ENCODE measurements at regions not wholly inside any gene's neighbourhood (a gene's known extent, or its start where the extent isn't known, plus 50 kb on each side); places are given as distances from the start of the nearest gene placed in this dataset.

GRCh38 chr7:46296526-46296925, 375.5 kb upstream of the IGFBP3 start:
- H3K27ac Mint-ChIP-seq = no peak overlapping the region
- no peak for ATAC-seq (ENCODE audit: low read depth in 2 of 2)

GRCh38 chr7:46294381-46294780, 373.3 kb upstream of the IGFBP3 start:
- H3K9me3 Mint-ChIP-seq = peaks cover 0 to 19% (median 0%) of the 10 kb centered on the region in 7 donors
- DNase-seq = no peak
- Histone ChIP-seq H3K36me3 (ENCODE audit: control insufficient read depth, insufficient read depth, low read length) (no peaks in the 10 kb centered on the region), H3K4me1 (ENCODE audit: control insufficient read depth, insufficient read depth, low read length, poor library complexity, severe bottlenecking) (no peaks in the 10 kb centered on the region), H3K27me3 (ENCODE audit: control insufficient read depth, insufficient read depth, low read length) (no peaks in the 10 kb centered on the region), H3K4me3 (ENCODE audit: low read depth, low read length) (no peak overlapping the region), H3K9me3 (ENCODE audit: control insufficient read depth in 2 of 2, low read length in 2 of 2) (peaks cover 0 to 3% of the 10 kb centered on the region in 2 experiments), H3K27ac (ENCODE audit: insufficient read depth, low read length, poor library complexity, severe bottlenecking) (no peak overlapping the region)
- H3K36me3 Mint-ChIP-seq = no peaks in the 10 kb centered on the region
- H3K4me3 Mint-ChIP-seq = no peak overlapping the region
- no peak overlapping the region for H3K27ac Mint-ChIP-seq
- no peaks in the 10 kb centered on the region for H3K4me1 Mint-ChIP-seq
- no peak for ATAC-seq (ENCODE audit: low read depth in 2 of 2)
- no peaks in the 10 kb centered on the region for H3K27me3 Mint-ChIP-seq

More at GRCh38 chr7:46296526-46296925, 375.5 kb upstream of the IGFBP3 start:
- H3K27ac ChIP-seq (ENCODE audit: insufficient read depth, low read length, poor library complexity, severe bottlenecking) = no peak overlapping the region
- DNase-seq = no peak
- H3K9me3 ChIP-seq (ENCODE audit: control insufficient read depth in 2 of 2, low read length in 2 of 2) = peaks cover 0 to 3% of the 10 kb centered on the region in 2 experiments
- H3K27me3 Mint-ChIP-seq = no peaks in the 10 kb centered on the region
- H3K27me3 ChIP-seq (ENCODE audit: control insufficient read depth, insufficient read depth, low read length) = no peaks in the 10 kb centered on the region
- peaks cover 0 to 19% (median 1%) of the 10 kb centered on the region in 7 donors for H3K9me3 Mint-ChIP-seq
- H3K4me3 ChIP-seq (ENCODE audit: low read depth, low read length) = no peak overlapping the region
- no peaks in the 10 kb centered on the region for H3K4me1 ChIP-seq (ENCODE audit: control insufficient read depth, insufficient read depth, low read length, poor library complexity, severe bottlenecking)
- no peaks in the 10 kb centered on the region for H3K36me3 Mint-ChIP-seq
- H3K4me3 Mint-ChIP-seq = no peak overlapping the region
- no peaks in the 10 kb centered on the region for H3K4me1 Mint-ChIP-seq
- no peaks in the 10 kb centered on the region for H3K36me3 ChIP-seq (ENCODE audit: control insufficient read depth, insufficient read depth, low read length)

DNA sequence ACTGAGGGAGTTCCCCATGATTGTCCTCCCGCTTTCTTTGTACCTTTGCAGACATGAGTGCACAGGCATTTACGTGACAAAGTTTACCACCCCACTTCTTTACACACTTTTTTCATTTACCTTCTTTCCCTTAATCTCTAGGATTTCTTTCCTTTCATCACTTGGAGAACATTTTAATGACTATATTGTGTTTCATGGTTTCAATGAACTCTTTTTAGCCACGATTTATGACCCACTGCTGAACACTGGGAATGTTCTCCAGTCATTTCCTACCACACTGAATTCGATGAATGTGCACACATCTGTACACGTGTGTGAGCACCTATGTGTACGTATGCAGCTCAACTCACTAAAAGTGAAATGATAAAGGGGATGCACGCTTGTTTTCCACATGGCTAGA, 371.7 kb upstream of the IGFBP3 start:
- H3K9me3 ChIP-seq (ENCODE audit: control insufficient read depth in 2 of 2, low read length in 2 of 2) = peaks cover 0 to 3% of the 10 kb centered on the region in 2 experiments
- Mint-ChIP-seq H3K36me3 (no peaks in the 10 kb centered on the region), H3K27me3 (no peaks in the 10 kb centered on the region), H3K9me3 (peaks cover 0 to 15% (median 0%) of the 10 kb centered on the region in 7 donors), H3K4me1 (no peaks in the 10 kb centered on the region), H3K4me3 (no peak overlapping the region), H3K27ac (no peak overlapping the region)
- no peaks in the 10 kb centered on the region for H3K36me3 ChIP-seq (ENCODE audit: control insufficient read depth, insufficient read depth, low read length)
- DNase-seq (no peak), ATAC-seq (ENCODE audit: low read depth in 2 of 2) (no peak)
- no peaks in the 10 kb centered on the region for H3K4me1 ChIP-seq (ENCODE audit: control insufficient read depth, insufficient read depth, low read length, poor library complexity, severe bottlenecking)
- H3K4me3 ChIP-seq (ENCODE audit: low read depth, low read length) = no peak overlapping the region
- H3K27ac ChIP-seq (ENCODE audit: insufficient read depth, low read length, poor library complexity, severe bottlenecking) = no peak overlapping the region
- H3K27me3 ChIP-seq (ENCODE audit: control insufficient read depth, insufficient read depth, low read length) = no peaks in the 10 kb centered on the region

DNA sequence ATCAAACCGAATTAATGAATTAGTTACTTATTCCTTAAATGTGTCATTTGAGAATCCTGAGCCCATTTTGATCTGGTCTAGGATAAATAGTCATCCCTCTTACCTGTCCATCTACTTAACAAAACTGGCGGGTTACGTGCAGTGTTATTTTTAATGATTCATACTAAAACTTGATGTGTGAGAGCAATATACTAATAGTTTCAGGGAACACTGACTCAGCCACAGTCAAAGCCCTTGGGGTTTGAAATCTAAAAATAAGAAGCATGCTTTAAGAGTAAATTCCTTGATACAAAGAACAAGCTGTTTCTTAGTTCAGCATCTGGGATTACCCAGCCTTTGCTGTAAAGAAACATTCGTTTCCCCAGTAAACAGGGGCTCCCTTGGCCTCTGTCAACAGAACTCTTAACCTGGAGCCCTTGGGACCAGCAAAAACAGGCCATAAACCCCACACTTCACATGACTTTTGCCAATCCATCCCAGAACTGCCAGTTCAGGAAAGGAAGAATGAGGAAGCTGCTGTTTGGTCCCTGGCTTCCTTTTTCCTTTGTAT, 370.6 kb upstream of the IGFBP3 start:
- H3K4me3 Mint-ChIP-seq = no peak overlapping the region
- peaks cover 0 to 7% (median 0%) of the 10 kb centered on the region in 7 donors for H3K9me3 Mint-ChIP-seq
- no peak overlapping the region for H3K27ac Mint-ChIP-seq
- H3K27ac ChIP-seq (ENCODE audit: insufficient read depth, low read length, poor library complexity, severe bottlenecking) = no peak overlapping the region
- H3K36me3 ChIP-seq (ENCODE audit: control insufficient read depth, insufficient read depth, low read length) = no peaks in the 10 kb centered on the region
- H3K4me1 ChIP-seq (ENCODE audit: control insufficient read depth, insufficient read depth, low read length, poor library complexity, severe bottlenecking) = no peaks in the 10 kb centered on the region
- no peaks in the 10 kb centered on the region for H3K9me3 ChIP-seq (ENCODE audit: control insufficient read depth in 2 of 2, low read length in 2 of 2)
- no peaks in the 10 kb centered on the region for H3K27me3 Mint-ChIP-seq
- H3K4me1 Mint-ChIP-seq = no peaks in the 10 kb centered on the region
- H3K27me3 ChIP-seq (ENCODE audit: control insufficient read depth, insufficient read depth, low read length) = no peaks in the 10 kb centered on the region
- H3K4me3 ChIP-seq (ENCODE audit: low read depth, low read length) = no peak overlapping the region
- DNase-seq = no peak
- no peaks in the 10 kb centered on the region for H3K36me3 Mint-ChIP-seq
- ATAC-seq (ENCODE audit: low read depth in 2 of 2) = no peak

DNA sequence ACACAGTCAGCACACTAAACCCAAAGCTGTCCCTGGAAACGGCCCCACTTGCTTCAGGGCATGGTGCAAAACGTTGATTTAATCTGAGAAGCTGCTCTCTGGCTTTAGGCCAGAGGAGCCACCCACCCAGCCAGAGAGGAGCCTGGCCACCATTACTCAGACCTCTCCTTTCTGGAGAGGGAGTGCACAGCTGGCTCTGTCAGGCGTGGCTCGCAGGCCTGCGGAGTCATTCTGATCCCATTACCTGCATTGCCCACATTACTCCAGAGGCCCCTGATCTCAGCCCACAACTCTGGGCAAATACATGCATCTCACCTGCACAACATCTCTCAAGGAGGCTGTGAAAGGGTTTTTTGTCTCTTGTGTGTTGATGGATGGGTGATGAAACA, 370.0 kb upstream of the IGFBP3 start:
- Histone ChIP-seq H3K27ac (ENCODE audit: insufficient read depth, low read length, poor library complexity, severe bottlenecking) (no peak overlapping the region), H3K4me3 (ENCODE audit: low read depth, low read length) (no peak overlapping the region), H3K36me3 (ENCODE audit: control insufficient read depth, insufficient read depth, low read length) (no peaks in the 10 kb centered on the region), H3K9me3 (ENCODE audit: control insufficient read depth in 2 of 2, low read length in 2 of 2) (no peaks in the 10 kb centered on the region), H3K27me3 (ENCODE audit: control insufficient read depth, insufficient read depth, low read length) (no peaks in the 10 kb centered on the region), H3K4me1 (ENCODE audit: control insufficient read depth, insufficient read depth, low read length, poor library complexity, severe bottlenecking) (no peaks in the 10 kb centered on the region)
- no peaks in the 10 kb centered on the region for H3K27me3 Mint-ChIP-seq
- H3K9me3 Mint-ChIP-seq = peaks cover 0 to 4% (median 0%) of the 10 kb centered on the region in 7 donors
- ATAC-seq (ENCODE audit: low read depth in 2 of 2) (no peak), DNase-seq (no peak)
- H3K36me3 Mint-ChIP-seq = no peaks in the 10 kb centered on the region
- H3K4me1 Mint-ChIP-seq = no peaks in the 10 kb centered on the region
- H3K27ac Mint-ChIP-seq = no peak overlapping the region
- no peak overlapping the region for H3K4me3 Mint-ChIP-seq

GRCh38 chr7:46290374-46291049, 369.4 kb upstream of the IGFBP3 start:
- no peak overlapping the region for H3K27ac Mint-ChIP-seq
- no peak overlapping the region for H3K4me3 Mint-ChIP-seq
- H3K27me3 Mint-ChIP-seq = no peaks in the 10 kb centered on the region
- Histone ChIP-seq H3K27me3 (ENCODE audit: control insufficient read depth, insufficient read depth, low read length) (no peaks in the 10 kb centered on the region), H3K9me3 (ENCODE audit: control insufficient read depth in 2 of 2, low read length in 2 of 2) (no peaks in the 10 kb centered on the region), H3K27ac (ENCODE audit: insufficient read depth, low read length, poor library complexity, severe bottlenecking) (no peak overlapping the region), H3K4me1 (ENCODE audit: control insufficient read depth, insufficient read depth, low read length, poor library complexity, severe bottlenecking) (no peaks in the 10 kb centered on the region), H3K36me3 (ENCODE audit: control insufficient read depth, insufficient read depth, low read length) (no peaks in the 10 kb centered on the region), H3K4me3 (ENCODE audit: low read depth, low read length) (no peak overlapping the region)
- H3K4me1 Mint-ChIP-seq = no peaks in the 10 kb centered on the region
- no peaks in the 10 kb centered on the region for H3K36me3 Mint-ChIP-seq
- DNase-seq (no peak), ATAC-seq (ENCODE audit: low read depth in 2 of 2) (no peak)
- peaks cover 0 to 4% (median 0%) of the 10 kb centered on the region in 7 donors for H3K9me3 Mint-ChIP-seq

DNA sequence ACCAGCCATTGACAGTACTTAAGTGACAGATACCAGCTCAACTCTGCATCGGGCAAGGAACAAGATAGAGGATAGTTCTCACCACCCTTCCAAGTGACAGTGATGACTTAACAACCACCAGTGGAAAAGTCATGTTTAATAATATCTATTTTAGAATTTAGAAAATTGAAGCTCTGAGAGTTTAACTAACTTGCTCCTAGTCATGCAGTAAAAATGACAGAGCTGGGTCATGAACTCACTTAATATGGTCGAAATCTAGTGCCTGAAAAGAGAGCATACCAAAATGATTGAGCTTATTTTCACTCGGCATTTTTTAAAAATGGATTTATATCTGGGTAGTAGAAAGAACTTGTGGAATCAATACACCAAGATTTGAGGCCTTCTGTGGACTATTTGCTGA, 367.8 kb upstream of the IGFBP3 start:
- H3K9me3 Mint-ChIP-seq = peaks cover 0 to 6% (median 0%) of the 10 kb centered on the region in 7 donors
- H3K27ac Mint-ChIP-seq = no peak overlapping the region
- no peaks in the 10 kb centered on the region for H3K4me1 Mint-ChIP-seq
- Histone ChIP-seq H3K9me3 (ENCODE audit: control insufficient read depth in 2 of 2, low read length in 2 of 2) (no peaks in the 10 kb centered on the region), H3K27ac (ENCODE audit: insufficient read depth, low read length, poor library complexity, severe bottlenecking) (no peak overlapping the region), H3K4me3 (ENCODE audit: low read depth, low read length) (no peak overlapping the region), H3K4me1 (ENCODE audit: control insufficient read depth, insufficient read depth, low read length, poor library complexity, severe bottlenecking) (no peaks in the 10 kb centered on the region), H3K27me3 (ENCODE audit: control insufficient read depth, insufficient read depth, low read length) (no peaks in the 10 kb centered on the region), H3K36me3 (ENCODE audit: control insufficient read depth, insufficient read depth, low read length) (no peaks in the 10 kb centered on the region)
- DNase-seq (no peak), ATAC-seq (ENCODE audit: low read depth in 2 of 2) (no peak)
- H3K4me3 Mint-ChIP-seq = no peak overlapping the region
- no peaks in the 10 kb centered on the region for H3K36me3 Mint-ChIP-seq
- no peaks in the 10 kb centered on the region for H3K27me3 Mint-ChIP-seq

- no peaks in the 10 kb centered on the region for H3K4me1 ChIP-seq (ENCODE audit: control insufficient read depth, insufficient read depth, low read length, poor library complexity, severe bottlenecking)
- H3K4me3 ChIP-seq (ENCODE audit: low read depth, low read length) = no peak overlapping the region
- DNase-seq (no peak), ATAC-seq (ENCODE audit: low read depth in 2 of 2) (no peak)
- H3K4me1 Mint-ChIP-seq = no peaks in the 10 kb centered on the region
- H3K27ac Mint-ChIP-seq = no peak overlapping the region
- H3K27ac ChIP-seq (ENCODE audit: insufficient read depth, low read length, poor library complexity, severe bottlenecking) = no peak overlapping the region
- H3K36me3 ChIP-seq (ENCODE audit: control insufficient read depth, insufficient read depth, low read length) = no peaks in the 10 kb centered on the region
- H3K27me3 ChIP-seq (ENCODE audit: control insufficient read depth, insufficient read depth, low read length) = no peaks in the 10 kb centered on the region
- H3K36me3 Mint-ChIP-seq = no peaks in the 10 kb centered on the region
- H3K9me3 ChIP-seq (ENCODE audit: control insufficient read depth in 2 of 2, low read length in 2 of 2) = no peaks in the 10 kb centered on the region
- H3K4me3 Mint-ChIP-seq = no peak overlapping the region
- H3K9me3 Mint-ChIP-seq = peaks cover 0 to 6% (median 2%) of the 10 kb centered on the region in 7 donors
- no peaks in the 10 kb centered on the region for H3K27me3 Mint-ChIP-seq
Measured at GRCh38 chr7:46288010-46288409, 366.9 kb upstream of the IGFBP3 start.
